Neuronal stem cell (in vitro differentiated cells): ENCODE measurements at regions not wholly inside any gene's neighbourhood (a gene's known extent, or its start where the extent isn't known, plus 50 kb on each side); places are given as distances from the start of the nearest gene placed in this dataset.

Experiments used
- DNase-seq: peaks from one replicate; pipeline ENCODE4 v3.0.0-alpha.2; 2013; ENCODE audit warnings: low spot score
- H2AFZ ChIP-seq: one replicate; pipeline ENCODE4 v1.6.1; 2013; ENCODE audit warnings: mild to moderate bottlenecking, low read length, inconsistent platforms
- H2AK5ac ChIP-seq: 2 replicates; pipeline ENCODE4 v1.6.1; 2013; ENCODE audit warnings: low read depth, mild to moderate bottlenecking, inconsistent platforms, low read length, moderate library complexity, mixed read lengths
- H2BK120ac ChIP-seq: 2 replicates; pipeline ENCODE4 v1.6.1; 2013; ENCODE audit warnings: low read depth, mild to moderate bottlenecking, inconsistent platforms, low read length, moderate library complexity, mixed read lengths
- H2BK12ac ChIP-seq: one replicate; pipeline ENCODE4 v1.6.1; 2013; ENCODE audit warnings: low read length, inconsistent platforms
- H2BK15ac ChIP-seq: 2 replicates; pipeline ENCODE4 v1.6.1; 2013; ENCODE audit warnings: mild to moderate bottlenecking, low read length, inconsistent platforms, mixed read lengths
- H2BK5ac ChIP-seq: one replicate; pipeline ENCODE4 v1.6.1; 2013; ENCODE audit warnings: inconsistent platforms, mild to moderate bottlenecking, low read length, moderate library complexity
- H3K14ac ChIP-seq: one replicate; pipeline ENCODE4 v1.6.1; 2013; ENCODE audit warnings: low read length, inconsistent platforms
- H3K18ac ChIP-seq: 2 replicates; pipeline ENCODE4 v1.6.1; 2013; ENCODE audit warnings: low read length, inconsistent platforms
- H3K23ac ChIP-seq: 2 replicates; pipeline ENCODE4 v1.6.1; 2013; ENCODE audit warnings: low read depth, mild to moderate bottlenecking, mixed read lengths, low read length, inconsistent platforms; ENCODE audit not compliant: poor library complexity
- H3K27ac ChIP-seq: replicated peaks from 3 replicates; pipeline ENCODE4 v1.5.1; 2013; ENCODE audit warnings: low read length, inconsistent platforms
- H3K27me3 ChIP-seq, 3 experiments: 2 replicates each; pipeline ENCODE4 v1.6.1; 2013; ENCODE audit warnings: low read length in 3 of 3, mild to moderate bottlenecking in 2 of 3, inconsistent platforms in 1 of 3, low read depth in 1 of 3, mixed read lengths in 1 of 3, moderate library complexity in 1 of 3; ENCODE audit not compliant: control insufficient read depth in 3 of 3, insufficient read depth in 3 of 3
- H3K36me3 ChIP-seq, 2 donors: replicated peaks in 1 of 2; 2 replicates each; pipeline ENCODE4 v1.6.1; 2013; ENCODE audit warnings: low read length in 2 of 2; ENCODE audit not compliant: control insufficient read depth in 2 of 2, insufficient read depth in 2 of 2
- H3K4ac ChIP-seq: 2 replicates; pipeline ENCODE4 v1.6.1; 2013; ENCODE audit warnings: inconsistent platforms, mild to moderate bottlenecking, low read length, moderate library complexity
- H3K4me1 ChIP-seq, 2 donors: 1 replicate in 1 of 2; 2 replicates in 1 of 2; pipeline ENCODE4 v1.6.1; 2013; ENCODE audit warnings: low read length in 2 of 2, low read depth in 1 of 2; ENCODE audit not compliant: control insufficient read depth in 2 of 2, insufficient read depth in 1 of 2
- H3K4me2 ChIP-seq: one replicate; pipeline ENCODE4 v1.6.1; 2013; ENCODE audit warnings: mild to moderate bottlenecking, low read length, inconsistent platforms; ENCODE audit not compliant: insufficient read depth, poor library complexity, severe bottlenecking
- H3K4me3 ChIP-seq, 2 donors: 2 replicates each; pipeline ENCODE4 v1.5.1; 2013; ENCODE audit warnings: low read length in 2 of 2, mild to moderate bottlenecking in 2 of 2, inconsistent platforms in 1 of 2, moderate library complexity in 1 of 2
- H3K79me1 ChIP-seq: one replicate; pipeline ENCODE4 v1.6.1; 2013; ENCODE audit warnings: low read depth, mild to moderate bottlenecking, inconsistent platforms, low read length, moderate library complexity
- H3K9ac ChIP-seq: one replicate; pipeline ENCODE4 v1.6.1; 2013; ENCODE audit warnings: mild to moderate bottlenecking, low read depth, low read length, inconsistent platforms; ENCODE audit not compliant: poor library complexity
- H3K9me3 ChIP-seq, 2 donors: replicated peaks in 1 of 2; 2 replicates each; pipeline versions ENCODE3 to v1.6.1; 2013; ENCODE audit warnings: low read length in 2 of 2, mild to moderate bottlenecking in 2 of 2, inconsistent platforms in 1 of 2, low read depth in 1 of 2, mixed read lengths in 1 of 2, moderate library complexity in 1 of 2; ENCODE audit not compliant: control insufficient read depth in 2 of 2, insufficient read depth in 1 of 2
- H4K8ac ChIP-seq: one replicate; pipeline ENCODE4 v1.6.1; 2013; ENCODE audit warnings: low read depth, mild to moderate bottlenecking, inconsistent platforms, low read length, moderate library complexity
- H4K91ac ChIP-seq: one replicate; pipeline ENCODE4 v1.6.1; 2013; ENCODE audit warnings: low read length, low read depth, mild to moderate bottlenecking, inconsistent platforms; ENCODE audit not compliant: poor library complexity
- WGBS, 2 donors: extraction: QIAGEN DNeasy Blood & Tissue Kit; methylation state at CpG; one replicate each; pipeline ENCODE4 v1.1.7; 2013; ENCODE audit warnings: missing lambda C conversion rate in 2 of 2, mixed read lengths in 1 of 2; ENCODE audit not compliant: insufficient read length in 2 of 2, insufficient replicate concordance in 1 of 2; ENCODE audit errors: extremely low coverage in 2 of 2; 5-methylcytosine and 5-hydroxymethylcytosine counted together

- Histone ChIP-seq H4K91ac (no peak overlapping the region), H3K18ac (no peak overlapping the region), H3K27ac (no peak overlapping the region), H2AFZ (no peak overlapping the region), H3K23ac (no peak overlapping the region), H3K4ac (no peak overlapping the region), H2BK15ac (no peak overlapping the region), H3K4me3 (no peak overlapping the region), H4K8ac (no peak overlapping the region), H2BK12ac (no peak overlapping the region), H2BK120ac (no peak overlapping the region), H3K14ac (no peak overlapping the region), H3K79me1 (no peaks in the 10 kb centered on the region), H3K27me3 (no peaks in the 10 kb centered on the region), H3K4me2 (no peak overlapping the region), H3K9me3 (peaks cover 0 to 4% of the 10 kb centered on the region in 2 donors), H2BK5ac (no peak overlapping the region), H3K9ac (no peak overlapping the region), H3K4me1 (no peaks in the 10 kb centered on the region), H3K36me3 (no peaks in the 10 kb centered on the region), H2AK5ac (no peak overlapping the region)
- no peak for DNase-seq
- WGBS, 2 donors: no CpG with 5 or more reads among the region's 11 CpGs
Measured at GRCh38 chr5:2020730-2021129, 138.0 kb upstream of the IRX4 start.

GRCh38 chr5:2019716-2020115, 137.0 kb upstream of the IRX4 start:
- Histone ChIP-seq H3K4me1 (no peaks in the 10 kb centered on the region), H2BK120ac (no peak overlapping the region), H3K4me2 (no peak overlapping the region), H3K14ac (peak overlapping the region; percentile 75), H3K4me3 (no peak overlapping the region), H3K27me3 (no peaks in the 10 kb centered on the region), H3K18ac (peak overlapping the region; percentile 57), H3K9ac (no peak overlapping the region), H3K27ac (no peak overlapping the region), H4K91ac (no peak overlapping the region), H2BK15ac (peak overlapping the region; percentile 16), H3K9me3 (peaks cover 0 to 4% of the 10 kb centered on the region in 2 donors), H3K23ac (peak overlapping the region; percentile 85), H3K36me3 (no peaks in the 10 kb centered on the region), H2BK5ac (peak overlapping the region; percentile 60), H2AFZ (no peak overlapping the region), H2AK5ac (no peak overlapping the region), H4K8ac (no peak overlapping the region), H3K79me1 (no peaks in the 10 kb centered on the region), H2BK12ac (peak overlapping the region; percentile 58), H3K4ac (no peak overlapping the region)
- WGBS, 2 donors: no CpG with 5 or more reads among the region's 9 CpGs
- no peak for DNase-seq

GRCh38 chr5:2018390-2018724, 135.6 kb upstream of the IRX4 start:
- H3K4me1 ChIP-seq: peaks cover 0 to 8% of the 10 kb centered on the region in 2 donors
- H3K23ac ChIP-seq: no peak overlapping the region
- H3K79me1 ChIP-seq: no peaks in the 10 kb centered on the region
- no peak overlapping the region for H2BK5ac ChIP-seq
- no peaks in the 10 kb centered on the region for H3K36me3 ChIP-seq
- DNase-seq: no peak
- no CpG with 5 or more reads among the region's 6 CpGs for WGBS, 2 donors
- no peak overlapping the region for H2AFZ ChIP-seq
- no peak overlapping the region for H2BK15ac ChIP-seq
- no peak overlapping the region for H2BK12ac ChIP-seq
- H3K14ac ChIP-seq: no peak overlapping the region
- H3K9ac ChIP-seq: no peak overlapping the region
- no peak overlapping the region for H4K8ac ChIP-seq
- H3K4ac ChIP-seq: no peak overlapping the region
- H2AK5ac ChIP-seq: no peak overlapping the region
- H3K27me3 ChIP-seq: no peaks in the 10 kb centered on the region
- no peak overlapping the region for H3K27ac ChIP-seq
- no peak overlapping the region for H4K91ac ChIP-seq
- no peak overlapping the region for H3K18ac ChIP-seq
- H3K4me2 ChIP-seq: no peak overlapping the region
- no peak overlapping the region for H2BK120ac ChIP-seq
- H3K9me3 ChIP-seq: peaks cover 0 to 4% of the 10 kb centered on the region in 2 donors
- H3K4me3 ChIP-seq: no peak overlapping the region

DNA sequence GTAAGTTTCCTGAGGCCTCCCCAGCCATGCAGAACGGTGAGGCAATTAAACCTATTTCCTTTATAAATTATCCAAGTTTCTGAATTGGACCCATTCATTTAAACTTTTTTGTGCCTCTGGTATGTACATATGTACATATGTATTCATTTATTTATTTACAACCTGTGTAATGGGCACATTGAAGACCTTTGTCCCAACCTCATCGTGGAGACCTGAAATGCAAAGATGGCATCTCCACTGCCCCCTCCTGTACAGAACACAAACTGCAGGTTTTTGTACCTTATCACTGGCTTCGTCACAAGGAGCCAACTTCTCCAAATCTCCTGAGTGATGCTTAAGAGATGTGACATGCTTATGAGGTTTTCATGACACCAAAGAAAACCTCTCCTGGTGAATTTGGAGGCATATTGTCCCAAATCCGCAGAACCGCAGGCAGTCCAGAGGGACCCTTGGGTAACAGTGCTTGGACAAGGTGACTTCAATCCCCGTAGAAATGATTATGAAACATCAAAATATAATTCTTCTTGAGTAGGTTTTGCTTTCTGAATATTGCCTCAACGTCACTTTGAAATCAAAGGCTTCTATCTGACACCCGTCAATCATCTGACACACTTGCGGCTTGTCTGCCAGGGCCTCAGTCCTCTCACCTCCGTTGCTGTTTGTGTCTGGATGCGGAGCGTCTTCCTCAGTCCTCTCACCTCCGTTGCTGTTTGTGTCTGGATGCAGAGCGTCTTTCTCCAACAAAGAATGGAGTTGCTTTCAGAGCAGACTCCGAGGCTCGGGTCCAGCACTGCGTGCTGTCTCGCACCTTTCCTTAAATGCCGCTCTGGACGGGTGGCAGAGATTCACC, 135.0 kb upstream of the IRX4 start:
- no peak overlapping the region for H2AFZ ChIP-seq

More for the DNA sequence above, 135.0 kb upstream of the IRX4 start:
- Histone ChIP-seq H2BK5ac (no peak overlapping the region), H3K18ac (no peak overlapping the region), H3K4me3 (no peak overlapping the region), H3K4me1 (peaks cover 0 to 14% of the 10 kb centered on the region in 2 donors), H3K4ac (no peak overlapping the region), H2BK15ac (no peak overlapping the region), H3K14ac (no peak overlapping the region), H3K27me3 (no peaks in the 10 kb centered on the region), H3K4me2 (no peak overlapping the region), H3K36me3 (no peaks in the 10 kb centered on the region), H2BK120ac (no peak overlapping the region), H4K91ac (no peak overlapping the region), H3K23ac (no peak overlapping the region), H3K9ac (no peak overlapping the region), H2BK12ac (no peak overlapping the region), H3K9me3 (peaks cover 0 to 4% of the 10 kb centered on the region in 2 donors), H2AK5ac (no peak overlapping the region), H4K8ac (no peak overlapping the region), H3K79me1 (no peaks in the 10 kb centered on the region), H3K27ac (no peak overlapping the region)
- DNase-seq: peak; percentile 23
- WGBS, 2 donors: no CpG with 5 or more reads among the region's 20 CpGs
